HFFc6 (cell line): ENCODE measurements at regions not wholly inside any gene's neighbourhood (a gene's known extent, or its start where the extent isn't known, plus 50 kb on each side); places are given as distances from the start of the nearest gene placed in this dataset. TPM values are rescaled to one million over a fixed set of nuclear protein-coding genes. Genes with fewer than 3 reads are reported as not detected.

ENCODE experiments used
- DNase-seq: peaks from one replicate; pipeline ENCODE4 v3.0.0-alpha.2; 2018
- H3K27ac Mint-ChIP-seq: 2 replicates; pipeline ENCODE4 v1.8.0; 2020; ENCODE audit warnings: mild to moderate bottlenecking, mixed read lengths
- H3K27me3 Mint-ChIP-seq: 2 replicates; pipeline ENCODE4 v1.8.0; 2021; ENCODE audit warnings: mild to moderate bottlenecking, moderate library complexity, mixed read lengths; ENCODE audit not compliant: insufficient read depth
- H3K36me3 Mint-ChIP-seq: 2 replicates; pipeline ENCODE4 v1.8.0; 2021; ENCODE audit warnings: low read depth, mixed read lengths
- H3K4me1 Mint-ChIP-seq: 2 replicates; pipeline ENCODE4 v1.8.0; 2020; ENCODE audit warnings: low read depth, mixed read lengths
- H3K4me3 Mint-ChIP-seq: 2 replicates; pipeline ENCODE4 v1.8.0; 2020; ENCODE audit warnings: mild to moderate bottlenecking, moderate library complexity, mixed read lengths
- H3K9me3 Mint-ChIP-seq: 2 replicates; pipeline ENCODE4 v1.8.0; 2020; ENCODE audit warnings: mild to moderate bottlenecking, mixed read lengths
- microRNA-seq: library from miRNA; unstranded; fragments of <30 nt; microRNA quantifications from one replicate; pipeline ENCODE4, GENCODE V29; 2019
- TF ChIP-seq, protein P1 (sequence below): fragments of 200-600 bp; sonication (generic); IDR thresholded peaks from 2 replicates; pipeline ENCODE4 v1.5.0; 2021; ENCODE audit warnings: antibody characterized with exemption, mild to moderate bottlenecking

DNA sequence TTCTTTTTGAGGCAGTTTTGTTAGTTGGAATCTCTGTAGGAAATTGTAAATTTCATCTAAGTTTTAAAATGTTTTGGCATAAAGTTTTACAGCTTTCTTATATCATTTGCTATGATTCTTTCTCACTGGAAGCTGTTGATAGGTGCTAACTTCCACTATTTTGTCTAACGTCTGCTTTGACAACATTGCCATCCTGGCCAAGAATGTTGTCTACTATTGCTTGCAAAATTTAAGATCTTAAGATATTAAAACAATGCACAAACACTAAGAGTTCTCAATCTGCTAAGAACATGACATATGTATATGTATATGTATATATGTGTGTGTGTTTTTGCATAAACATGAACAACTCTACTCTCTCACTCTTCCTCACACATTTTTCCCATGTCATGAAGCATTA lies 64.1 kb upstream of the MDGA2 start:
- no peaks in the 10 kb centered on the region for H3K4me1 Mint-ChIP-seq
- H3K36me3 Mint-ChIP-seq = no peaks in the 10 kb centered on the region
- no peaks in the 10 kb centered on the region for H3K27me3 Mint-ChIP-seq
- no peak overlapping the region for H3K4me3 Mint-ChIP-seq
- H3K9me3 Mint-ChIP-seq = peaks cover 11% of the 10 kb centered on the region
- TF ChIP-seq, protein P1, sequence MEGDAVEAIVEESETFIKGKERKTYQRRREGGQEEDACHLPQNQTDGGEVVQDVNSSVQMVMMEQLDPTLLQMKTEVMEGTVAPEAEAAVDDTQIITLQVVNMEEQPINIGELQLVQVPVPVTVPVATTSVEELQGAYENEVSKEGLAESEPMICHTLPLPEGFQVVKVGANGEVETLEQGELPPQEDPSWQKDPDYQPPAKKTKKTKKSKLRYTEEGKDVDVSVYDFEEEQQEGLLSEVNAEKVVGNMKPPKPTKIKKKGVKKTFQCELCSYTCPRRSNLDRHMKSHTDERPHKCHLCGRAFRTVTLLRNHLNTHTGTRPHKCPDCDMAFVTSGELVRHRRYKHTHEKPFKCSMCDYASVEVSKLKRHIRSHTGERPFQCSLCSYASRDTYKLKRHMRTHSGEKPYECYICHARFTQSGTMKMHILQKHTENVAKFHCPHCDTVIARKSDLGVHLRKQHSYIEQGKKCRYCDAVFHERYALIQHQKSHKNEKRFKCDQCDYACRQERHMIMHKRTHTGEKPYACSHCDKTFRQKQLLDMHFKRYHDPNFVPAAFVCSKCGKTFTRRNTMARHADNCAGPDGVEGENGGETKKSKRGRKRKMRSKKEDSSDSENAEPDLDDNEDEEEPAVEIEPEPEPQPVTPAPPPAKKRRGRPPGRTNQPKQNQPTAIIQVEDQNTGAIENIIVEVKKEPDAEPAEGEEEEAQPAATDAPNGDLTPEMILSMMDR = no peak
- no peak for DNase-seq
- H3K27ac Mint-ChIP-seq = no peak overlapping the region

DNA sequence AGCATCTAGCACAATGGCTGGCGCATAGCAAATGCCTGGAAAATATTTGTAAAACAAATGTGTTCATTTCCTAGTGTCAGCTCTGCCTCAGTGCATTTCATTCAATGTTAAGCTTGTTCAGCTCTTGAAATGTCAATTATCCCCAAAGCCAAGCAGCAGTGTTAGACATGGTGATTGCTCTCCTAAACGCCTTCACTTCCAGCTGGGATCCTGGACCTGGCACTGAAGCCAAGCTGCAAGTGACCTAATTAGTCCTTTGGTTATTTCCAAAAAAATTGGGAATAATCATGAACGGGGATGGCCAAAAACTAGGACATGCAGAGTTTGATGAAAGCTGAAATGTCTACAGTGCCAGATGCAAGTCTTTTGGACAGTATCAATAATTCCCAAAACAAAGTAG lies 54.9 kb upstream of the MDGA2 start:
- Mint-ChIP-seq H3K4me1 (no peaks in the 10 kb centered on the region), H3K36me3 (no peaks in the 10 kb centered on the region), H3K4me3 (no peak overlapping the region), H3K27me3 (no peaks in the 10 kb centered on the region; the same call in 1 of the 2 replicates), H3K27ac (no peak overlapping the region), H3K9me3 (peaks cover 39% of the 10 kb centered on the region)
- no peak for DNase-seq
- TF ChIP-seq, protein P1 = no peak

Small RNA genes in the stretch of these regions (microRNA-seq; reads per million reads assigned to microRNA genes)
- not detected for gene MIR548Y
